Loucy (cell line): ENCODE measurements at regions not wholly inside any gene's neighbourhood (a gene's known extent, or its start where the extent isn't known, plus 50 kb on each side); places are given as distances from the start of the nearest gene placed in this dataset.

Experiments
- H2AFZ ChIP-seq: fragments of 200-600 bp; sonication (generic); 2 replicates; pipeline ENCODE4 v1.6.0; 2016; ENCODE audit warnings: antibody characterized with exemption, mild to moderate bottlenecking, low read length, moderate library complexity
- H3F3A ChIP-seq: fragments of 200-600 bp; 2 replicates; pipeline ENCODE4 v1.6.0; 2016; ENCODE audit warnings: antibody characterized with exemption, low read depth, mild to moderate bottlenecking
- H3K27me3 ChIP-seq: fragments of 200-600 bp; sonication (generic); 2 replicates; pipeline ENCODE4 v1.6.1; 2014; ENCODE audit warnings: low read length, mild to moderate bottlenecking; ENCODE audit not compliant: insufficient read depth, poor library complexity, severe bottlenecking
- H3K36me3 ChIP-seq: fragments of 200-600 bp; sonication (generic); 2 replicates; pipeline ENCODE4 v1.6.1; 2016; ENCODE audit warnings: low read length; ENCODE audit not compliant: insufficient read depth
- H3K4me1 ChIP-seq: fragments of 200-600 bp; sonication (generic); 2 replicates; pipeline ENCODE4 v1.5.1; 2014; ENCODE audit warnings: low read length, mild to moderate bottlenecking; ENCODE audit not compliant: insufficient read depth, poor library complexity, severe bottlenecking
- H3K4me2 ChIP-seq: fragments of 200-600 bp; sonication (generic); 2 replicates; pipeline ENCODE4 v1.6.0; 2014; ENCODE audit warnings: antibody characterized with exemption, low read length, low read depth, mild to moderate bottlenecking; ENCODE audit not compliant: poor library complexity, severe bottlenecking
- H3K4me3 ChIP-seq: fragments of 200-600 bp; sonication (generic); 2 replicates; pipeline ENCODE4 v1.5.1; 2014; ENCODE audit warnings: low read length, mild to moderate bottlenecking, mixed read lengths; ENCODE audit not compliant: poor library complexity, severe bottlenecking
- H3K79me2 ChIP-seq: fragments of 200-600 bp; sonication (generic); 2 replicates; pipeline ENCODE4 v1.6.1; 2014; ENCODE audit warnings: low read length; ENCODE audit not compliant: insufficient read depth
- H3K9ac ChIP-seq: fragments of 200-600 bp; sonication (generic); 2 replicates; pipeline ENCODE4 v1.6.0; 2014; ENCODE audit warnings: mild to moderate bottlenecking, low read depth, low read length, moderate library complexity; ENCODE audit not compliant: poor library complexity, severe bottlenecking
- H3K9me2 ChIP-seq: fragments of 200-600 bp; sonication (generic); replicated peaks from 2 replicates; pipeline ENCODE4 v1.6.1; 2016; ENCODE audit warnings: low read depth, low read length, mixed read lengths
- H3K9me3 ChIP-seq: fragments of 200-600 bp; sonication (generic); 2 replicates; pipeline ENCODE4 v1.6.1; 2014; ENCODE audit warnings: mild to moderate bottlenecking, antibody characterized with exemption, low read length, low read depth; ENCODE audit not compliant: insufficient read depth
- H4K20me1 ChIP-seq: fragments of 200-600 bp; sonication (generic); 2 replicates; pipeline ENCODE4 v1.6.0; 2014; ENCODE audit warnings: antibody characterized with exemption, low read length, mild to moderate bottlenecking; ENCODE audit not compliant: insufficient read depth, poor library complexity, severe bottlenecking
- EZH2phosphoT487 ChIP-seq: fragments of 200-600 bp; IDR thresholded peaks from 2 replicates; pipeline ENCODE4 v1.6.1; 2018; ENCODE audit warnings: antibody characterized with exemption, mild to moderate bottlenecking, moderate library complexity, borderline replicate concordance
- TF ChIP-seq, protein P1 (sequence below): fragments of 200-600 bp; sonication (generic); conservative IDR thresholded peaks from 2 replicates; pipeline ENCODE4 v1.5.1; 2014; ENCODE audit warnings: mild to moderate bottlenecking, antibody characterized with exemption, low read length

DNA sequence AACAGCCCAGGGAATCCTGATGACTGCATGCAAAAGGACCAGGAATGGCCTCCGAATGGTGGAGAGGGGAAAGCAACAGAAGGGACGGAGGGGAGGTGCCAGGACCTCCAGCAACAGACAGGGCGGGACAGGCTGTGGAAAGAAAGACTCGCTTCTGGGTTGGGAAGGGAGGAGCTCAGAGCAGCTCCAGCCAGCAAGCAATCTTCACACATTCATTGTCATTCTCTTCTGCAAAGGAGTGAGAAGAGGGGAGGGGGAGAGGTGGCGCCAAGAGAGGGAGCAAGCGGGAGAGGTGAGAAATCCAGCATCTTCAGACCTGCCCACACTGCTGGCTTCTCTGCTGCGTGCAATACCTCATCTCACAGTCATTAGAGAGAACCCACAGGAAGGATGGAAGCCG lies 509.0 kb downstream of the BUD13 start:
- H3F3A ChIP-seq, result no peaks in the 10 kb centered on the region
- H3K4me3 ChIP-seq, result no peak overlapping the region
- H3K4me2 ChIP-seq, result no peak overlapping the region

DNA sequence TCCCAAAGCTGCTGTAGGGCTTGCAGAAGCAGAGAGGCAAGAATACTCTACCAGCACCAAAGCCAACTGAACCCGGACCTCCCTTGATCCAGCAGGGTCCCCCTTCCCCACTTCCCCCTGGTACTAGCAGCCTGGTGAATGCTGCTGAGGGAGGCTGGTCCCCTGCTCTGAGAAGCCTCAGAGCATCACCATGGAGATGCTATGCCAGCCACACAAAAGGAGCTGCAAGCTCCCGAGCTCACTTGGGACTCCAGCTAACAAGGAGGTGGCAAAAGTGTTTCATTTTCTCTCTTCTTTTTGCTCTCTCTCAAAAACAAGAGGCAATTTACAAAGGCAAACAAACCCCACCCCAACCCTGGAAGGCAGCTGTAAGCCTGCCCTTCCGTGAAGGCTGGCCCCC lies 509.8 kb downstream of the BUD13 start:
- Histone ChIP-seq H3K9me3 (no peaks in the 10 kb centered on the region), H3K4me1 (no peaks in the 10 kb centered on the region), H4K20me1 (no peaks in the 10 kb centered on the region), H3K4me2 (no peak overlapping the region), H3K4me3 (no peak overlapping the region), H3K36me3 (no peaks in the 10 kb centered on the region), H3K9ac (no peak overlapping the region), H3K79me2 (no peaks in the 10 kb centered on the region), H3K9me2 (no peaks in the 10 kb centered on the region), H3F3A (no peaks in the 10 kb centered on the region), H3K27me3 (no peaks in the 10 kb centered on the region), H2AFZ (no peak overlapping the region)
- TF ChIP-seq, protein P1, sequence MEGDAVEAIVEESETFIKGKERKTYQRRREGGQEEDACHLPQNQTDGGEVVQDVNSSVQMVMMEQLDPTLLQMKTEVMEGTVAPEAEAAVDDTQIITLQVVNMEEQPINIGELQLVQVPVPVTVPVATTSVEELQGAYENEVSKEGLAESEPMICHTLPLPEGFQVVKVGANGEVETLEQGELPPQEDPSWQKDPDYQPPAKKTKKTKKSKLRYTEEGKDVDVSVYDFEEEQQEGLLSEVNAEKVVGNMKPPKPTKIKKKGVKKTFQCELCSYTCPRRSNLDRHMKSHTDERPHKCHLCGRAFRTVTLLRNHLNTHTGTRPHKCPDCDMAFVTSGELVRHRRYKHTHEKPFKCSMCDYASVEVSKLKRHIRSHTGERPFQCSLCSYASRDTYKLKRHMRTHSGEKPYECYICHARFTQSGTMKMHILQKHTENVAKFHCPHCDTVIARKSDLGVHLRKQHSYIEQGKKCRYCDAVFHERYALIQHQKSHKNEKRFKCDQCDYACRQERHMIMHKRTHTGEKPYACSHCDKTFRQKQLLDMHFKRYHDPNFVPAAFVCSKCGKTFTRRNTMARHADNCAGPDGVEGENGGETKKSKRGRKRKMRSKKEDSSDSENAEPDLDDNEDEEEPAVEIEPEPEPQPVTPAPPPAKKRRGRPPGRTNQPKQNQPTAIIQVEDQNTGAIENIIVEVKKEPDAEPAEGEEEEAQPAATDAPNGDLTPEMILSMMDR, result no peak
- TF ChIP-seq EZH2phosphoT487, result no peak

More for the DNA sequence above, 509.0 kb downstream of the BUD13 start:
- no peak overlapping the region for H3K9ac ChIP-seq
- H3K9me2 ChIP-seq, result no peaks in the 10 kb centered on the region
- TF ChIP-seq, protein P1, result no peak
- no peak for TF ChIP-seq EZH2phosphoT487
- no peaks in the 10 kb centered on the region for H3K36me3 ChIP-seq
- no peaks in the 10 kb centered on the region for H3K4me1 ChIP-seq
- H3K27me3 ChIP-seq, result no peaks in the 10 kb centered on the region
- H3K79me2 ChIP-seq, result no peaks in the 10 kb centered on the region
- no peaks in the 10 kb centered on the region for H4K20me1 ChIP-seq
- H3K9me3 ChIP-seq, result no peaks in the 10 kb centered on the region
- H2AFZ ChIP-seq, result no peak overlapping the region

DNA sequence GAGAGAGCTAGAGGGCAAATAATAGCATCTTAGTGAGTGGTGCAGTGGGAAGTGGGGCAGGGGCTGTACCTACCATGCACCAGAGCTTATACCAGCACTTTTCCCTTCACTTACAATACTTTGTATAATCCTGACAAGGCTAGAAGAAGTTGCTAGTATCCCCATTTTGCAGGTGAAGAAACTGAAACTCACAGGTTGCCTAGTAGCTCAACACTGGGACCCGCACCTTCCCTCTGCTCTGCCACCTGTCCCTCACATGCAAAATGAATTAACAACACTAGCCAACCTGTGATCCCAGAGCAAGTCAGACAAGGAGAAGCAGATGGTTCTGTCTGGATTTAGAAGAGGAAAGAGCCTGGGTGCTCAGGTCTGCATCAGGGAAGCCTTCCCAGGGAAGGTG lies 510.4 kb downstream of the BUD13 start:
- H3K27me3 ChIP-seq, result no peaks in the 10 kb centered on the region

More for the DNA sequence above, 510.4 kb downstream of the BUD13 start:
- H3K9ac ChIP-seq, result no peak overlapping the region
- no peaks in the 10 kb centered on the region for H3K4me1 ChIP-seq
- no peaks in the 10 kb centered on the region for H4K20me1 ChIP-seq
- TF ChIP-seq EZH2phosphoT487, result no peak
- TF ChIP-seq, protein P1, result no peak
- H2AFZ ChIP-seq, result no peak overlapping the region
- no peaks in the 10 kb centered on the region for H3F3A ChIP-seq
- no peaks in the 10 kb centered on the region for H3K9me3 ChIP-seq
- no peaks in the 10 kb centered on the region for H3K9me2 ChIP-seq
- no peak overlapping the region for H3K4me2 ChIP-seq
- no peaks in the 10 kb centered on the region for H3K79me2 ChIP-seq
- H3K4me3 ChIP-seq, result no peak overlapping the region
- no peaks in the 10 kb centered on the region for H3K36me3 ChIP-seq
